ENCODE measurements at regions not wholly inside any gene's neighbourhood (a gene's known extent, or its start where the extent isn't known, plus 50 kb on each side); places are given as distances from the start of the nearest gene placed in this dataset.
"Not testable (repeated sequence)": the region's sequence is repeated elsewhere in the genome, so short reads cannot be mapped to it uniquely, and the experiment has no call there.

DNA sequence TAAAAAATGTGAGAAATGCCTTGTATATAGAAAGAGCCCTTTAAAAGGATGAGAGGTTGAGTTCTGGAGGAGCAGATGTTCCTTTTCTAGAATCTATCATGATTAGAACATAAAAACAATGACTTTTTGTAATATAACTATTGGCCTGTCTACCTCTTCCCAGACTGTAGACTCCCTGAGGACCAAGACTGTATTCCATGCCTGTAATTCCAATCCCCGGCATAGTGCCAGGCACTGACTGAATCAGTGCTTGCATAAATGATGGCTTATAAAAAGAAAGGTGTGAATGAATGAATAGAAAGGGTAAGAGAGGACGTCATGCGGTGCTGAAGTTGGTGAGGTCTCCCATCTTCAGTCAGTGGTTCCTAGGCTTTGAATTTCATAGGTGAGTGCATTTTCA is 92.6 kb upstream of the GDNF start:
- no peak for TF ChIP-seq POLR2A (IDR thresholded peaks at IDR 0.05)
- no peak for TF ChIP-seq CTCF (IDR thresholded peaks at IDR 0.05)
- no peak overlapping the region for H3K4me3 ChIP-seq
- no peaks in the 10 kb centered on the region for H3K4me1 ChIP-seq (replicated peaks in 1 of 2)
- no peak overlapping the region for H3K27ac ChIP-seq
- H3K36me3 ChIP-seq (replicated peaks in 1 of 2), result no peaks in the 10 kb centered on the region
- DNase-seq, result no peak
- intact Hi-C loops (cut with DNase I), result no loop called here
- H3K27me3 ChIP-seq, result no peaks in the 10 kb centered on the region
- no peaks in the 10 kb centered on the region for H3K9me3 ChIP-seq (replicated peaks in 1 of 3)
- WGBS, 4 donors, result 66 to 92% (median 76%) methylated on average over 3 of the region's 3 CpGs

- no peaks in the 10 kb centered on the region for H3K9me3 ChIP-seq (replicated peaks in 1 of 3)
- no peaks in the 10 kb centered on the region for H3K36me3 ChIP-seq (replicated peaks in 1 of 2)
- no peak overlapping the region for H3K27ac ChIP-seq
- no peak for DNase-seq
- WGBS, 4 donors, result 93 to 97% (median 96%) methylated on average over 2 of the region's 2 CpGs
- H3K4me1 ChIP-seq (replicated peaks in 1 of 2), result no peaks in the 10 kb centered on the region
- intact Hi-C loops (cut with DNase I), result no loop called here
- TF ChIP-seq POLR2A (IDR thresholded peaks at IDR 0.05), result no peak
- no peak overlapping the region for H3K4me3 ChIP-seq
- no peaks in the 10 kb centered on the region for H3K27me3 ChIP-seq
Observed at GRCh38 chr5:37931541-37931940, 91.7 kb upstream of the GDNF start.

DNA sequence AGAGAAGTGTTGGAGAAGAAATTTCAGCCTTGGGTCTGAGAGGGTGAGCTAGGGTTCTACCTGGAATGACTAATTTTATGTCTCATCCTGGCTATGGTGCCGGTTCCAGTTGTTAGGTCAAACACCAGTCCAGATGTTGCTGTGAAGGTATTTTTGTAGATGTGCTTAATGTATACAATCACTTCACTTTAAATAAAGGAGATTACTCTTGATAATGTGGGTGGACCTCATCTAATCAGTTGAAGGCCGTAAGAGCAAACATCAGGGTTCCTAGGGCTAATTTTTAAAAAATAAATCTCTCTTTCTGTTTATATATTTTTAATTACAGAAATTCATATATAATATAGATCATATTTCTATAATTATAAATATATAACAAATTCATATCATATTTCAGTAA is 90.5 kb upstream of the GDNF start:
- TF ChIP-seq CTCF (IDR thresholded peaks at IDR 0.05), result no peak
- no peak for TF ChIP-seq POLR2A (IDR thresholded peaks at IDR 0.05)
- H3K27ac ChIP-seq, result no peak overlapping the region
- 95 to 100% (median 97%) methylated on average over 2 of the region's 2 CpGs for WGBS, 4 donors
- intact Hi-C loops (cut with DNase I), result no loop called here
- no peak overlapping the region for H3K4me3 ChIP-seq
- DNase-seq, result no peak
- no peaks in the 10 kb centered on the region for H3K36me3 ChIP-seq (replicated peaks in 1 of 2)
- no peaks in the 10 kb centered on the region for H3K4me1 ChIP-seq (replicated peaks in 1 of 2)
- H3K27me3 ChIP-seq, result no peaks in the 10 kb centered on the region
- no peaks in the 10 kb centered on the region for H3K9me3 ChIP-seq (replicated peaks in 1 of 3)

DNA sequence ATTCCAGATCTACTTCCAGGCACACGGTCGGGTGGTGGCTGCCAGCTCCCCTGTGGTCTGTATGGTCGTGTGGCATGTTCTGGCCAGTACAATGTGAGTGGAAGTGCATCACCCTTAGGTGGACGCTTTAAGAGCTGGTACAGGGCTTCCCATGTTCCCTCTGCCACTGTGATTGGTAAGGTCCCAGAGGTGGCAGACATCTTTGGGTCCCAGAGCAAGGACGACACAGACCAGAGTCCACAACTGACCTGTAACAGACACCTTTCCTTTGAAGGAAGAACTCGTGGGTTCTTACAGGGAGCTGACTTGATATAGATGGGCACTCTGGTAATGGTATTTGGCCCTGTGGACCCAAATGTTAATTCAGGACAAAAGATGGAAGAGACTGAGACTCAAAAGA is 90.0 kb upstream of the GDNF start:
- no peak overlapping the region for H3K27ac ChIP-seq
- no peaks in the 10 kb centered on the region for H3K4me1 ChIP-seq (replicated peaks in 1 of 2)
- TF ChIP-seq POLR2A (IDR thresholded peaks at IDR 0.05), result no peak
- TF ChIP-seq CTCF (IDR thresholded peaks at IDR 0.05), result no peak
- no peaks in the 10 kb centered on the region for H3K27me3 ChIP-seq
- no peak overlapping the region for H3K4me3 ChIP-seq
- no peak for DNase-seq
- intact Hi-C loops (cut with DNase I), result no loop called here
- WGBS, 4 donors, result 67 to 76% (median 73%) methylated on average over 3 to 6 of the region's 6 CpGs
- H3K9me3 ChIP-seq (replicated peaks in 1 of 3), result no peaks in the 10 kb centered on the region
- no peaks in the 10 kb centered on the region for H3K36me3 ChIP-seq (replicated peaks in 1 of 2)

GRCh38 chr5:37927753-37928152 is 87.9 kb upstream of the GDNF start:
- H3K4me1 ChIP-seq (replicated peaks in 1 of 2); H3K4me3 ChIP-seq; H3K9me3 ChIP-seq (replicated peaks in 1 of 3); H3K36me3 ChIP-seq (replicated peaks in 1 of 2); intact Hi-C loops (cut with DNase I); H3K27me3 ChIP-seq; DNase-seq; H3K27ac ChIP-seq: not testable (repeated sequence)
- WGBS, 4 donors, result 77 to 80% (median 79%) methylated on average over 2 to 4 of the region's 4 CpGs

All from adrenal gland (tissue), 9 donors.